Superior temporal gyrus (tissue), 1 donor: ENCODE measurements at regions not wholly inside any gene's neighbourhood (a gene's known extent, or its start where the extent isn't known, plus 50 kb on each side); places are given as distances from the start of the nearest gene placed in this dataset.
"Not testable (repeated sequence)": the region's sequence is repeated elsewhere in the genome, so short reads cannot be mapped to it uniquely, and the experiment has no call there.

Experiments used
- DNase-seq: peaks from one replicate; pipeline ENCODE4 v3.0.0-alpha.2; 2016; ENCODE audit errors: extremely low spot score

- DNase-seq: peak; percentile 77
These were observed 200.1 kb downstream of the DAD1 start for GRCh38 chr14:22388669-22389595.

GRCh38 chr14:22387776-22388241, 201.2 kb downstream of the DAD1 start:
- DNase-seq: no peak

GRCh38 chr14:22386924-22387775, 201.9 kb downstream of the DAD1 start:
- DNase-seq: peak; percentile 97

GRCh38 chr14:22384974-22385526, 204.0 kb downstream of the DAD1 start:
- DNase-seq: no peak

GRCh38 chr14:22384167-22384549, 204.9 kb downstream of the DAD1 start:
- DNase-seq: no peak

- DNase-seq: no peak
These were observed 205.4 kb downstream of the DAD1 start for GRCh38 chr14:22383515-22384166.

- DNase-seq: no peak
These were observed 206.1 kb downstream of the DAD1 start for GRCh38 chr14:22382955-22383354.

- no peak for DNase-seq
These were observed 206.6 kb downstream of the DAD1 start for GRCh38 chr14:22382395-22382794.

GRCh38 chr14:22381766-22382165, 207.3 kb downstream of the DAD1 start:
- no peak for DNase-seq

GRCh38 chr14:22381408-22381760, 207.6 kb downstream of the DAD1 start:
- no peak for DNase-seq

GRCh38 chr14:22380571-22381407, 208.2 kb downstream of the DAD1 start:
- DNase-seq: no peak

GRCh38 chr14:22379727-22380126, 209.3 kb downstream of the DAD1 start:
- DNase-seq: no peak

GRCh38 chr14:22378181-22378580, 210.8 kb downstream of the DAD1 start:
- DNase-seq: no peak

- peak; percentile 91 for DNase-seq
These were observed 213.6 kb downstream of the DAD1 start for GRCh38 chr14:22375321-22375930.

GRCh38 chr14:22370084-22370847, 218.8 kb downstream of the DAD1 start:
- no peak for DNase-seq

GRCh38 chr14:22358726-22359125, 230.3 kb downstream of the DAD1 start:
- no peak for DNase-seq

GRCh38 chr14:22349281-22349680, 239.7 kb downstream of the DAD1 start:
- DNase-seq: not testable (repeated sequence)

- DNase-seq: no peak
These were observed 244.4 kb downstream of the DAD1 start for GRCh38 chr14:22344673-22345072.

- not testable (repeated sequence) for DNase-seq
These were observed 244.8 kb downstream of the DAD1 start for GRCh38 chr14:22344209-22344608.

GRCh38 chr14:22341049-22341448, 248.0 kb downstream of the DAD1 start:
- DNase-seq: no peak
